Embryonic facial prominence (tissue), 1 donor: ENCODE measurements at regions not wholly inside any gene's neighbourhood (a gene's known extent, or its start where the extent isn't known, plus 50 kb on each side); places are given as distances from the start of the nearest gene placed in this dataset.
"Not testable (repeated sequence)": the region's sequence is repeated elsewhere in the genome, so short reads cannot be mapped to it uniquely, and the experiment has no call there.

ENCODE experiments used
- DNase-seq: peaks from one replicate; pipeline ENCODE4 v3.0.0-alpha.2; 2016; ENCODE audit errors: extremely low spot score

GRCh38 chr9:67423049-67423728 lies 430.8 kb upstream of the SPATA31A3 start:
- DNase-seq: not testable (repeated sequence)

GRCh38 chr9:67418496-67419079 lies 426.2 kb upstream of the SPATA31A3 start:
- not testable (repeated sequence) for DNase-seq

- DNase-seq: not testable (repeated sequence)
Measured at GRCh38 chr9:67417341-67417983, 425.1 kb upstream of the SPATA31A3 start.

- DNase-seq: peak; percentile 2
Measured at GRCh38 chr9:67416639-67417038, 424.3 kb upstream of the SPATA31A3 start.

- not testable (repeated sequence) for DNase-seq
Measured at GRCh38 chr9:67410606-67411220, 418.4 kb upstream of the SPATA31A3 start.

GRCh38 chr9:67403739-67404138 lies 411.4 kb upstream of the SPATA31A3 start:
- not testable (repeated sequence) for DNase-seq

- DNase-seq: not testable (repeated sequence)
Measured at GRCh38 chr9:67397731-67398130, 405.4 kb upstream of the SPATA31A3 start.

GRCh38 chr9:67394782-67395181 lies 402.4 kb upstream of the SPATA31A3 start:
- DNase-seq: not testable (repeated sequence)

- not testable (repeated sequence) for DNase-seq
Measured at GRCh38 chr9:67394038-67394437, 401.7 kb upstream of the SPATA31A3 start.

- DNase-seq: not testable (repeated sequence)
Measured at GRCh38 chr9:67369664-67370063, 377.3 kb upstream of the SPATA31A3 start.

- not testable (repeated sequence) for DNase-seq
Measured at GRCh38 chr9:67362325-67362724, 370.0 kb upstream of the SPATA31A3 start.

GRCh38 chr9:67353961-67354360 lies 361.6 kb upstream of the SPATA31A3 start:
- DNase-seq: not testable (repeated sequence)

- not testable (repeated sequence) for DNase-seq
Measured at GRCh38 chr9:67349424-67349759, 357.0 kb upstream of the SPATA31A3 start.

GRCh38 chr9:67348562-67349423 lies 356.4 kb upstream of the SPATA31A3 start:
- not testable (repeated sequence) for DNase-seq

GRCh38 chr9:67348094-67348493 lies 355.7 kb upstream of the SPATA31A3 start:
- DNase-seq: not testable (repeated sequence)

GRCh38 chr9:67339216-67339615 lies 346.9 kb upstream of the SPATA31A3 start:
- not testable (repeated sequence) for DNase-seq

GRCh38 chr9:67338201-67338600 lies 345.9 kb upstream of the SPATA31A3 start:
- DNase-seq: not testable (repeated sequence)

GRCh38 chr9:67334727-67335572 lies 342.6 kb upstream of the SPATA31A3 start:
- DNase-seq: not testable (repeated sequence)

- DNase-seq: not testable (repeated sequence)
Measured at GRCh38 chr9:67331634-67332033, 339.3 kb upstream of the SPATA31A3 start.

GRCh38 chr9:67313409-67313808 lies 321.1 kb upstream of the SPATA31A3 start:
- not testable (repeated sequence) for DNase-seq
